ENCODE measurements at regions not wholly inside any gene's neighbourhood (a gene's known extent, or its start where the extent isn't known, plus 50 kb on each side); places are given as distances from the start of the nearest gene placed in this dataset.

- Histone ChIP-seq H3K9me3 (ENCODE audit: insufficient read depth, low read length) (no peaks in the 10 kb centered on the region), H3K79me2 (ENCODE audit: insufficient read depth, low read length) (no peaks in the 10 kb centered on the region), H3K36me3 (ENCODE audit: low read length) (no peaks in the 10 kb centered on the region), H3K27me3 (ENCODE audit: low read length) (no peaks in the 10 kb centered on the region), H3K9me2 (replicated peaks; ENCODE audit: insufficient read depth, low read length) (no peaks in the 10 kb centered on the region), H3K4me3 (ENCODE audit: insufficient read depth, low read length, poor library complexity, severe bottlenecking) (no peak overlapping the region), H3F3A (ENCODE audit: insufficient read depth) (no peaks in the 10 kb centered on the region), H3K4me2 (ENCODE audit: low read depth, low read length, poor library complexity, severe bottlenecking) (no peak overlapping the region), H2AFZ (ENCODE audit: low read depth, low read length, severe bottlenecking) (no peak overlapping the region), H3K27ac (ENCODE audit: low read depth, low read length) (no peak overlapping the region), H4K20me1 (ENCODE audit: low read depth, low read length) (no peaks in the 10 kb centered on the region), H3K9ac (ENCODE audit: low read length) (no peak overlapping the region)
- no peak for TF ChIP-seq EZH2phosphoT487 (conservative IDR thresholded peaks at IDR 0.05; ENCODE audit: low read length)
- TF ChIP-seq CTCF (IDR thresholded peaks at IDR 0.05; ENCODE audit: insufficient read depth, low read length, poor library complexity, severe bottlenecking), result no peak
Measured at GRCh38 chr5:168006456-168007130, 284.9 kb upstream of the WWC1 start.

- Histone ChIP-seq H3K79me2 (ENCODE audit: insufficient read depth, low read length) (no peaks in the 10 kb centered on the region), H4K20me1 (ENCODE audit: low read depth, low read length) (no peaks in the 10 kb centered on the region), H3K9me2 (replicated peaks; ENCODE audit: insufficient read depth, low read length) (no peaks in the 10 kb centered on the region), H3K27ac (ENCODE audit: low read depth, low read length) (no peak overlapping the region), H3K36me3 (ENCODE audit: low read length) (no peaks in the 10 kb centered on the region), H3K9ac (ENCODE audit: low read length) (no peak overlapping the region), H3K4me3 (ENCODE audit: insufficient read depth, low read length, poor library complexity, severe bottlenecking) (no peak overlapping the region), H3F3A (ENCODE audit: insufficient read depth) (no peaks in the 10 kb centered on the region), H3K9me3 (ENCODE audit: insufficient read depth, low read length) (no peaks in the 10 kb centered on the region), H3K4me2 (ENCODE audit: low read depth, low read length, poor library complexity, severe bottlenecking) (no peak overlapping the region), H3K27me3 (ENCODE audit: low read length) (no peaks in the 10 kb centered on the region), H2AFZ (ENCODE audit: low read depth, low read length, severe bottlenecking) (no peak overlapping the region)
- no peak for TF ChIP-seq CTCF (IDR thresholded peaks at IDR 0.05; ENCODE audit: insufficient read depth, low read length, poor library complexity, severe bottlenecking)
- TF ChIP-seq EZH2phosphoT487 (conservative IDR thresholded peaks at IDR 0.05; ENCODE audit: low read length), result no peak
Measured at GRCh38 chr5:168007286-168007685, 284.2 kb upstream of the WWC1 start.

GRCh38 chr5:168008555-168008954, 282.9 kb upstream of the WWC1 start:
- Histone ChIP-seq H3F3A (ENCODE audit: insufficient read depth) (no peaks in the 10 kb centered on the region), H3K79me2 (ENCODE audit: insufficient read depth, low read length) (no peaks in the 10 kb centered on the region), H3K27me3 (ENCODE audit: low read length) (no peaks in the 10 kb centered on the region), H3K4me3 (ENCODE audit: insufficient read depth, low read length, poor library complexity, severe bottlenecking) (no peak overlapping the region), H2AFZ (ENCODE audit: low read depth, low read length, severe bottlenecking) (no peak overlapping the region), H3K4me2 (ENCODE audit: low read depth, low read length, poor library complexity, severe bottlenecking) (no peak overlapping the region), H3K36me3 (ENCODE audit: low read length) (no peaks in the 10 kb centered on the region), H3K9me2 (replicated peaks; ENCODE audit: insufficient read depth, low read length) (no peaks in the 10 kb centered on the region), H4K20me1 (ENCODE audit: low read depth, low read length) (no peaks in the 10 kb centered on the region), H3K27ac (ENCODE audit: low read depth, low read length) (no peak overlapping the region), H3K9ac (ENCODE audit: low read length) (no peak overlapping the region), H3K9me3 (ENCODE audit: insufficient read depth, low read length) (no peaks in the 10 kb centered on the region)
- TF ChIP-seq CTCF (IDR thresholded peaks at IDR 0.05; ENCODE audit: insufficient read depth, low read length, poor library complexity, severe bottlenecking) (no peak), EZH2phosphoT487 (conservative IDR thresholded peaks at IDR 0.05; ENCODE audit: low read length) (no peak)

Measured in SU-DHL-6 (cell line).